Activated CD4-positive, CD25-positive, alpha-beta regulatory T cell treated with anti-CD3 and anti-CD28 coated beads, Interleukin-2, amount 50 U/mL, for 24 hours (primary cell): ENCODE measurements at regions not wholly inside any gene's neighbourhood (a gene's known extent, or its start where the extent isn't known, plus 50 kb on each side); places are given as distances from the start of the nearest gene placed in this dataset.

Experiments used
- ATAC-seq, 2 donors: fragments of 150-1000 bp; cut with Tn5 transposase; one replicate each; pipeline ENCODE4 v1.10.0; 2021; ENCODE audit warnings: mild to moderate bottlenecking in 1 of 2, moderate library complexity in 1 of 2

DNA sequence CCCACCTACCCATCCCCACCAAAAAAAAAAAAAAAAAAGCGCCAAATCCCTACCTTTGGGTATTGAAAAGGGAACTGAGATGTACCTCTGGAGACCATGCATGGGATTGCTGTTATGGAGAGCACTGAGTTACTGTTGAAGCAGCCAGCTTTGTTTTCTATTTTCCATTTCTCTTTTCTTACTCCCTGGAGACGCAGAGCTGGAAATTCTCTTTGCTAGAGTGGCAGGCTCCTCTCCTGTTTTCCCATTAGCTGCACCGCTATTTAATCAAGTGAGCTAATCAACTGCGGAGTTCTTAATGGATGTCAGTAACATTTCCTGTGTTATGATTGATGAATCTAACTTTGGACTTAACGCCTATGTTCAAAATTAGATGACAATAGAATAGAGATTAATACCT lies 136.1 kb upstream of the LMCD1 start:
- no peak for ATAC-seq

DNA sequence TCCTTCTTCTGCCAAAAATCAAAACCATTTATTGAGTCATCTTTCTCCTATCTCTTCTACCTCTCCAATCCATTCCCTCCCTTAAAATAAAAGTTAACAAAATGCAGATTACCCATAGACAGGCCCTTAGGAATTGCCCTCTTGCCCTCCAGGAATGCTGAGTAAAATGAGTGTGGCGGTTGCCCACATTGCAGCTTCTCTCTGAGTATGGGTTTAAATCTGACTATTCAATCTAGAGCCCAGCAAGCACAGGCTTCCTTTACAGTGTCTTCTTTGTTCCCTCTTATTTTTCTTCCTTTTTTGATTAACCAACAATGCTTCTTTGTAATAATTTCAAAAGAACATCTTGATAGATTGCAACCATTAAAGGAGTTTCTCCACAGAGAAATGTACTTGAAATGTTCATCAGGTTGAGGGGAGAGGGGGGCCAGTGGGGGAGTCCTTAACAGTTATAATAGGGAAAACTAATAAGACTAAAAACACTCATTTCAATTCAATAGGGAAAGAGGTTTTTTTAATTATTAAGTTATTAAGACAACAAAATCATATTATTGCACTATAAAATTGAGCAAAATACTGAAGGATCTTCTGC lies 135.3 kb upstream of the LMCD1 start:
- no peak for ATAC-seq

- no peak for ATAC-seq
These were observed 133.0 kb upstream of the LMCD1 start for GRCh38 chr3:8368598-8368997.

DNA sequence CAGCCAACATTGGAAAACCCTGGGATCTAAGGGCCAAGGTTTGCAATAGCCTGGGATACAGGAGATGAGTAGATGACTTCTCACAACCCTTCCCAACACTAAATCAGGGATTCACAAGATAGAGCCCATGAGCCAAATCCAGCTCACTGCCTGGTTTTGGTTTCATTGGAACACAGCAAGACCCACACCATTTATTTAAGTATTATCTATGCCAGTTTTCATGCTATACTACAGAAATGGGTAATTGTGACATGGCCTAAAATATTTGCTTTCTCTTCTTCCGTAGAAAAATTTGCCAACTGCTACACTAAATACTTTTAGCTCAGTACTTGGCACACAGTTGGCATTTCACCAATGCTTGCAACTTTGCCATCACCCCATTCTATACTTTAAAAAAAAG lies 132.0 kb upstream of the LMCD1 start:
- ATAC-seq = no peak

GRCh38 chr3:8371085-8371551 lies 130.5 kb upstream of the LMCD1 start:
- ATAC-seq = no peak

- ATAC-seq = no peak
These were observed 129.6 kb upstream of the LMCD1 start for GRCh38 chr3:8371960-8372463.

DNA sequence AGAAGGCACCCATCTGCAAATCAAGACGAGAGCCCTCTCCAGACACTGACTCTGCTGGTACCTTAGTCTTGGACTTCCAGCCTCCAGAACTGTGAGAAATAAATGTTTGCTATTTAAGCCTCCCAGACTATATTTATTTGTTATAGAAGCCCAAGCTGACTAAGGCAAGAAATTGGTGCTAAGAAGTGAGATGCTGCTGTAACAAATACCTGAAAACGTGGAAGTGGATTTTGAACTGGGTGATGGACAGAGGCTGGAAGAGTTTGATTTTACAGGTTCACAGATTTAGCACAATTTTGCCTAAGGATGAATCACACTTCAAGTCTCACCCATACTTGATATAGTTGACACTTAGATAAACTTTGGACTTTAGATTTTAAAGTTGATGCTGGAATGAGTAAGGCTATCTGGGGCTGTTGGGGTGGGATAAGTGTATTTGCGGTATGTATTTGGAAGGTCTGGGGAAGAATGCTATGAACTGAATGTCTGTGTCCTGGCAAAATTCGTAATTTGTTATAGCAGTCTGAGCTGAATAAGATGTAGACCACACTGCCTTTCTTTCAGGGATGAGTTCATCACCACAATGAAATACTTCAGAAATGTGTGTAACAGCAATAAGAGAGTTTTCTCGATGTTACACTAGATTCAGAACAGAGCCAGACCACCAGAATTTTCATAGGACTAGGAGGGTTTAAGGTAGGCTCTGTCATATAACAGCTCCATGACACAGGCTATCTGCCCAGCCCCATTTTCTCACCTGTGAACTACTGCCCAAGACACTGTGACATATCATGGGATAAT lies 120.5 kb upstream of the LMCD1 start:
- no peak for ATAC-seq

GRCh38 chr3:8385848-8386620 lies 115.6 kb upstream of the LMCD1 start:
- no peak for ATAC-seq

- ATAC-seq = no peak
These were observed 114.1 kb upstream of the LMCD1 start for GRCh38 chr3:8387571-8387970.

- ATAC-seq = no peak
These were observed 101.9 kb upstream of the LMCD1 start for GRCh38 chr3:8399686-8400085.

DNA sequence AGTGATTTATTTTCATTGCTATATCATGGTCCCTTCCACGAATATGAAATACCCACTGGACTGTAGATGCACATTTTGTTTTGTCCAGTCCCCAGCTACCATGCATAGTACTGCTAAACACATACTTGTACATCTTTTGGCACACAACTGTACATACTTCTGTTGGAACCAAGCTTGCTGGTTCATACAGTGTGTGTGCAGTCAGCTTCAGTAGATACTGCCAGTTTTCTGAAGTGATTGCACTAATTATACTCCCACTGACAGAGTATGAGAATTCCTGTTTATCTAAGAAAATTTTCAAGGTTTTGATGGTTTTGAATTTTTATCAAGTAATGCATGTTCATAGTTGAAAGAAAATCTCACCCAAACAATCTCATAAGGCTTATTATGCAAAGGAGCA lies 100.7 kb upstream of the LMCD1 start:
- no peak for ATAC-seq

DNA sequence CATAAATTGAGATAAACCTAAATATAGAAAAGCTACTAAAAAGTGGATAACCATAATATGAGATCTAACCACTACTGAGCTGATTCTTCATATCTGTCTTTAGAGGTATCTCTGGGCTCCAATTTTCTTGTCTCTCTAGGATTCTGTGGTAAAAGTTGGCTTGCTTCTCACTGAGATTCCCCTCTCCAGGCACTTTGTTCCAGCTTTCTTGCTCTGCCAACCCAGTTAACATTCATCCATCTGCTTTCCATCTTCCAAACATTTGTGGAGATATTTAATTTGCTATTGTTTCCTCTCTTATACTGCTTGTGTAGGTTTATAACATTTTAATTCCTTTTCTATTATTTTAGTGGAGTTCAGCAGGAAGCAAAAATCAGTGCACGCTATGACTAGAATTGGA lies 97.6 kb upstream of the LMCD1 start:
- no peak for ATAC-seq

GRCh38 chr3:8405144-8405543 lies 96.5 kb upstream of the LMCD1 start:
- no peak for ATAC-seq

DNA sequence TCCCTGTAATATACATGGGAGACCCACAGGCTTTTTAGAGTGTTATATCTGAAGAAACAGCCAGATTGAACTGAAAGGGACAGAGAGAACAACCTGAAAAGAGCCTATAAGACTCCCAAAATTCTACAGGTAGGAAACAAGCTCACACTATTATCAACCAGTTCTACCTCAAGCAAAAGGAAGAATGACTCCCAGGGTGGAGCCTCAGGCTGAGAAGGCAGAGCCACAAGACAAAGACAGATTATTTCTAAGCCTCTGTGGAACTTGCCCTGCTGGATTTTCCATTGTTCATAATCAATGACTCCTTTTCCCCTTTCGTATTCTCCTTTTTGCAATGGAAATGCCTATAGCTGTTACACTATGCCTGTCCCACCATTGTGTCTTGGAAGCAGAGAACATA lies 95.1 kb upstream of the LMCD1 start:
- no peak for ATAC-seq

GRCh38 chr3:8413337-8413926 lies 88.2 kb upstream of the LMCD1 start:
- no peak for ATAC-seq

DNA sequence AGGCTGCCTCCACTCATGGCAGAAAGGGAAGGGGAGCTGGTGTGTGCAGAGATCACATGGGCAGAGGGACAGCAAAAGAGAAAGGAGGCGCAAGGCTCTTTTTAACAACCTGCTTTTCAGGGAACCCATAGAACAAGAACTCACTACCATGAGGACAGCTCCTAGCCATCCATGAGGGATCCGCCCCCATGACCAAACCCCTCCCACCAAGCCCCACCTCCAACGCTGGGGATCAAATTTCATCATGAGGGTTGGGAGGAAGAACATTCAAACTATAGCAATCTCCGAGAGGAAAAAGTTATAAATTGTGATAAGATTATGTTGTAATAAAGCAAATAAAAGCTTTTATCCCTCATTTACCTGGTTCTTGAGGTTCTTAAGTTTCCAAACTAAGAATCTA lies 84.7 kb upstream of the LMCD1 start:
- no peak for ATAC-seq

GRCh38 chr3:8420612-8421011 lies 81.0 kb upstream of the LMCD1 start:
- no peak for ATAC-seq

DNA sequence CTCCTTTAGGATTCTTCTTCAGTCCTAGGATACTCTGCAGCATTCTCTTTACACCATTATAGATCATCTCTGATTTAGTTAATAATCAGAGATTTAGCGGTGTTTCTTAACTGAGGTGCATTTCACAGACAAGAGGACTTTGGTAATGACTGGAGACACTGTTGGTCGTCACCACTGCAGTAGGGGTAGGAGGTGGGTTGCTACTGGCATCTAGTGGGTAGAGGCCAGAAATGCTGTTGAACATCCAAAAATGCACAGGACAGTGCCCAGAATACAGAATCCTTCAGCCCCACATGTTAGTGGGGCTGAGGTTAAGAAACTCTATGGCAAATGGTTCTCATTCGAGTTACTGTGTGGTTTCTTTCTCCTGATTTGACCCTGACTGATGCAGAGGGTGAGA lies 80.4 kb upstream of the LMCD1 start:
- ATAC-seq = no peak

- no peak for ATAC-seq
These were observed 79.9 kb upstream of the LMCD1 start for GRCh38 chr3:8421711-8422110.

- ATAC-seq = no peak
These were observed 78.3 kb upstream of the LMCD1 start for GRCh38 chr3:8423307-8423706.

- no peak for ATAC-seq
These were observed 77.3 kb upstream of the LMCD1 start for GRCh38 chr3:8424281-8424680.

DNA sequence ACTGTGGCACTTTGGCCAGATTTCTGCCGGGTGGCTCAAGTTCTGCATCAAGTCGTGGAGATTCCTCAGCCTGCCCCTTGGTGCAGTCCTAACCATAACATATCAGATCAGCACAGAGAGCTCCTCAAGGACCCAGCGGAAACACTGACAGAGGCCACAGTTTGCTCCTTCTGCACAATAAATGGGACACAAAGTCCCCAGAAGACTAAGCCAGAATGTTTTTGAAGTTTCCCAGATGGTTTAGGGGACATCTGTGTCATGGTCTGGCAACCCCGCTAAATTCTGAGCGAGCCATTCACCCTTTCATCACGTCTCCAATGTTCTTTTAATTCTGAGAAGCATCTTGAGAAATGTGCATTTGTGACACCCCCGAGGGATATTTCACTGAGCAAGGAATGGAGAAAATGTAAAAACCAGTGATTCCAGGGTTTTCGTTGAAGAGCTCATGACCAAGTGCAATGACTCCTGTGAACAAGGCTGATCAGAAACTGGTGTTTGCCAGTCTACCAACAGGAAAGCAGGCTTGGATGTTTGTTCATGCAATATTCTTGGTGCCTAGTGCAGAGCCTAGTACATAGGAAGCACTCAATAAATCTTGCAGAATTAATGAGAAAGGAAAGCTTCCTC lies 64.8 kb upstream of the LMCD1 start:
- no peak for ATAC-seq
